ENCODE measurements at regions not wholly inside any gene's neighbourhood (a gene's known extent, or its start where the extent isn't known, plus 50 kb on each side); places are given as distances from the start of the nearest gene placed in this dataset.

- DNase-seq (ENCODE audit: low spot score in 2 of 2) (no peak), ATAC-seq (peak; percentile 44)
- H3K36me3 Mint-ChIP-seq: no peaks in the 10 kb centered on the region
- no peaks in the 10 kb centered on the region for H3K4me1 Mint-ChIP-seq
- no peak overlapping the region for H3K27ac Mint-ChIP-seq
- no peak overlapping the region for H3K4me3 Mint-ChIP-seq
- no peaks in the 10 kb centered on the region for H3K9me3 Mint-ChIP-seq
Observed at GRCh38 chr10:10925667-10926066, 92.0 kb upstream of the CELF2 start.

GRCh38 chr10:10927608-10928007 lies 90.1 kb upstream of the CELF2 start:
- Mint-ChIP-seq H3K4me3 (no peak overlapping the region), H3K36me3 (no peaks in the 10 kb centered on the region), H3K27ac (no peak overlapping the region), H3K9me3 (no peaks in the 10 kb centered on the region), H3K4me1 (no peaks in the 10 kb centered on the region)
- DNase-seq (ENCODE audit: low spot score in 2 of 2) (no peak), ATAC-seq (no peak)

- Mint-ChIP-seq H3K4me3 (no peak overlapping the region), H3K4me1 (no peaks in the 10 kb centered on the region), H3K27ac (no peak overlapping the region), H3K9me3 (no peaks in the 10 kb centered on the region), H3K36me3 (no peaks in the 10 kb centered on the region)
- ATAC-seq (no peak), DNase-seq (ENCODE audit: low spot score in 2 of 2) (no peak)
Observed at GRCh38 chr10:10930979-10931743, 86.5 kb upstream of the CELF2 start.

GRCh38 chr10:10935032-10935431 lies 82.6 kb upstream of the CELF2 start:
- no peak overlapping the region for H3K4me3 Mint-ChIP-seq
- H3K9me3 Mint-ChIP-seq: no peaks in the 10 kb centered on the region
- no peak for ATAC-seq
- H3K27ac Mint-ChIP-seq: no peak overlapping the region
- H3K4me1 Mint-ChIP-seq: no peaks in the 10 kb centered on the region
- H3K36me3 Mint-ChIP-seq: no peaks in the 10 kb centered on the region
- no peak for DNase-seq (ENCODE audit: low spot score in 2 of 2)

GRCh38 chr10:10938676-10939075 lies 79.0 kb upstream of the CELF2 start:
- DNase-seq (ENCODE audit: low spot score in 2 of 2) (no peak), ATAC-seq (no peak)
- no peak overlapping the region for H3K27ac Mint-ChIP-seq
- no peaks in the 10 kb centered on the region for H3K36me3 Mint-ChIP-seq
- H3K9me3 Mint-ChIP-seq: no peaks in the 10 kb centered on the region
- no peak overlapping the region for H3K4me3 Mint-ChIP-seq
- H3K4me1 Mint-ChIP-seq: no peaks in the 10 kb centered on the region

GRCh38 chr10:10941127-10941730 lies 76.4 kb upstream of the CELF2 start:
- no peaks in the 10 kb centered on the region for H3K36me3 Mint-ChIP-seq
- no peaks in the 10 kb centered on the region for H3K4me1 Mint-ChIP-seq
- no peak for DNase-seq (ENCODE audit: low spot score in 2 of 2)
- H3K9me3 Mint-ChIP-seq: no peaks in the 10 kb centered on the region
- ATAC-seq: no peak
- no peak overlapping the region for H3K4me3 Mint-ChIP-seq
- no peak overlapping the region for H3K27ac Mint-ChIP-seq

- H3K9me3 Mint-ChIP-seq: no peaks in the 10 kb centered on the region
- H3K36me3 Mint-ChIP-seq: no peaks in the 10 kb centered on the region
- H3K4me3 Mint-ChIP-seq: no peak overlapping the region
- H3K4me1 Mint-ChIP-seq: no peaks in the 10 kb centered on the region
- no peak for ATAC-seq
- H3K27ac Mint-ChIP-seq: no peak overlapping the region
- DNase-seq (ENCODE audit: low spot score in 2 of 2): no peak
Observed at GRCh38 chr10:10942441-10942840, 75.2 kb upstream of the CELF2 start.

GRCh38 chr10:10946081-10946480 lies 71.6 kb upstream of the CELF2 start:
- Mint-ChIP-seq H3K27ac (no peak overlapping the region), H3K4me1 (no peaks in the 10 kb centered on the region), H3K9me3 (no peaks in the 10 kb centered on the region), H3K36me3 (no peaks in the 10 kb centered on the region), H3K4me3 (no peak overlapping the region)
- no peak for DNase-seq (ENCODE audit: low spot score in 2 of 2)
- no peak for ATAC-seq

GRCh38 chr10:10946801-10947200 lies 70.9 kb upstream of the CELF2 start:
- Mint-ChIP-seq H3K4me3 (no peak overlapping the region), H3K9me3 (no peaks in the 10 kb centered on the region), H3K27ac (no peak overlapping the region), H3K4me1 (no peaks in the 10 kb centered on the region), H3K36me3 (no peaks in the 10 kb centered on the region)
- no peak for ATAC-seq
- DNase-seq (ENCODE audit: low spot score in 2 of 2): no peak

- Mint-ChIP-seq H3K4me1 (no peaks in the 10 kb centered on the region), H3K4me3 (no peak overlapping the region), H3K36me3 (no peaks in the 10 kb centered on the region), H3K9me3 (no peaks in the 10 kb centered on the region), H3K27ac (no peak overlapping the region)
- ATAC-seq (no peak), DNase-seq (ENCODE audit: low spot score in 2 of 2) (no peak)
Observed at GRCh38 chr10:10951675-10952074, 66.0 kb upstream of the CELF2 start.

GRCh38 chr10:10952800-10953199 lies 64.9 kb upstream of the CELF2 start:
- ATAC-seq (no peak), DNase-seq (ENCODE audit: low spot score in 2 of 2) (no peak)
- Mint-ChIP-seq H3K27ac (no peak overlapping the region), H3K4me3 (no peak overlapping the region), H3K9me3 (no peaks in the 10 kb centered on the region), H3K36me3 (no peaks in the 10 kb centered on the region), H3K4me1 (no peaks in the 10 kb centered on the region)

GRCh38 chr10:10956681-10957542 lies 60.8 kb upstream of the CELF2 start:
- no peak overlapping the region for H3K27ac Mint-ChIP-seq
- H3K9me3 Mint-ChIP-seq: no peaks in the 10 kb centered on the region
- no peak for DNase-seq (ENCODE audit: low spot score in 2 of 2)
- no peak overlapping the region for H3K4me3 Mint-ChIP-seq
- ATAC-seq: no peak
- H3K36me3 Mint-ChIP-seq: no peaks in the 10 kb centered on the region
- H3K4me1 Mint-ChIP-seq: peaks cover 7% of the 10 kb centered on the region

GRCh38 chr10:10958041-10958440 lies 59.6 kb upstream of the CELF2 start:
- DNase-seq (ENCODE audit: low spot score in 2 of 2) (no peak), ATAC-seq (no peak)
- peaks cover 7% of the 10 kb centered on the region for H3K4me1 Mint-ChIP-seq
- H3K36me3 Mint-ChIP-seq: no peaks in the 10 kb centered on the region
- H3K27ac Mint-ChIP-seq: no peak overlapping the region
- no peaks in the 10 kb centered on the region for H3K9me3 Mint-ChIP-seq
- no peak overlapping the region for H3K4me3 Mint-ChIP-seq

- ATAC-seq (peak; percentile 58), DNase-seq (ENCODE audit: low spot score in 2 of 2) (no peak)
- Mint-ChIP-seq H3K4me3 (no peak overlapping the region), H3K4me1 (peaks cover 7% of the 10 kb centered on the region), H3K9me3 (no peaks in the 10 kb centered on the region), H3K27ac (no peak overlapping the region), H3K36me3 (no peaks in the 10 kb centered on the region)
Observed at GRCh38 chr10:10959666-10960065, 58.0 kb upstream of the CELF2 start.

- ATAC-seq: no peak
- Mint-ChIP-seq H3K4me3 (no peak overlapping the region), H3K4me1 (peaks cover 7% of the 10 kb centered on the region), H3K9me3 (no peaks in the 10 kb centered on the region), H3K27ac (no peak overlapping the region), H3K36me3 (no peaks in the 10 kb centered on the region)
- no peak for DNase-seq (ENCODE audit: low spot score in 2 of 2)
Observed at GRCh38 chr10:10960534-10960933, 57.1 kb upstream of the CELF2 start.

GRCh38 chr10:10961072-10961471 lies 56.6 kb upstream of the CELF2 start:
- no peak for DNase-seq (ENCODE audit: low spot score in 2 of 2)
- Mint-ChIP-seq H3K4me3 (no peak overlapping the region), H3K9me3 (no peaks in the 10 kb centered on the region), H3K27ac (no peak overlapping the region), H3K36me3 (no peaks in the 10 kb centered on the region), H3K4me1 (peaks cover 7% of the 10 kb centered on the region)
- no peak for ATAC-seq

Data from stimulated activated effector memory CD8-positive, alpha-beta T cell treated with anti-CD3 and anti-CD28 coated beads, Interleukin-12 subunit alpha, Interleukin-12 subunit beta, amount 100 ng/mL, for 72 hours (primary cell).